ENCODE measurements at regions not wholly inside any gene's neighbourhood (a gene's known extent, or its start where the extent isn't known, plus 50 kb on each side); places are given as distances from the start of the nearest gene placed in this dataset.

DNA sequence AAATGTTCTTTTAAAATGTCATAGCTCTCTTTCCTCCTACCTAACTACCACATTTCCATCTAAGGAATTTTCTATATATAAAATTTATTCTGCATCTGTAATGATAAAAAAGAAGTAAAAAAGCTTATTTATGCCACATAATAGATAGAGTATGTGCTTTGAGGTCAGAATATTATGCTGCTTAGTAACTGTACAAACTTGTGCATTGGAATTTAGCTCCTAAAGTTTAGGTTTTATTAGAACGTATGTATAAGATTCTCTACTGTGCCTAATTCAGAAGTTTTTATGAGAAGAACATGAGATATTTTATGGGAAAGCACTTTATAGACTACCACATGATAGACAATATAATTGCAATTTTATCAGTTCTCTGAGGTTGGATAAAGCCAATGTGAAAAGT lies 384.6 kb downstream of the SLC16A7 start:
- TF ChIP-seq POLR2A (IDR thresholded peaks at IDR 0.05; ENCODE audit: low read depth, low read length) (no peak), POLR2AphosphoS5 (IDR thresholded peaks at IDR 0.05; ENCODE audit: low read depth, low read length) (no peak), TAF1 (IDR thresholded peaks at IDR 0.05; ENCODE audit: low read depth, low read length) (no peak), PAX5 (IDR thresholded peaks at IDR 0.05; ENCODE audit: insufficient read depth, low read length, severe bottlenecking) (no peak), SPI1 (IDR thresholded peaks at IDR 0.05; ENCODE audit: low read depth, low read length) (no peak)
